ENCODE measurements at regions not wholly inside any gene's neighbourhood (a gene's known extent, or its start where the extent isn't known, plus 50 kb on each side); places are given as distances from the start of the nearest gene placed in this dataset.

- TF ChIP-seq, protein P1, sequence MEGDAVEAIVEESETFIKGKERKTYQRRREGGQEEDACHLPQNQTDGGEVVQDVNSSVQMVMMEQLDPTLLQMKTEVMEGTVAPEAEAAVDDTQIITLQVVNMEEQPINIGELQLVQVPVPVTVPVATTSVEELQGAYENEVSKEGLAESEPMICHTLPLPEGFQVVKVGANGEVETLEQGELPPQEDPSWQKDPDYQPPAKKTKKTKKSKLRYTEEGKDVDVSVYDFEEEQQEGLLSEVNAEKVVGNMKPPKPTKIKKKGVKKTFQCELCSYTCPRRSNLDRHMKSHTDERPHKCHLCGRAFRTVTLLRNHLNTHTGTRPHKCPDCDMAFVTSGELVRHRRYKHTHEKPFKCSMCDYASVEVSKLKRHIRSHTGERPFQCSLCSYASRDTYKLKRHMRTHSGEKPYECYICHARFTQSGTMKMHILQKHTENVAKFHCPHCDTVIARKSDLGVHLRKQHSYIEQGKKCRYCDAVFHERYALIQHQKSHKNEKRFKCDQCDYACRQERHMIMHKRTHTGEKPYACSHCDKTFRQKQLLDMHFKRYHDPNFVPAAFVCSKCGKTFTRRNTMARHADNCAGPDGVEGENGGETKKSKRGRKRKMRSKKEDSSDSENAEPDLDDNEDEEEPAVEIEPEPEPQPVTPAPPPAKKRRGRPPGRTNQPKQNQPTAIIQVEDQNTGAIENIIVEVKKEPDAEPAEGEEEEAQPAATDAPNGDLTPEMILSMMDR (conservative IDR thresholded peaks at IDR 0.05 in 1 of 2, IDR thresholded peaks at IDR 0.05 in 1 of 2; ENCODE audit: low read depth in 1 of 2, low read length in 2 of 2), result no peak
- TF ChIP-seq EZH2 (IDR thresholded peaks at IDR 0.05; ENCODE audit: low read length, missing control alignments), result no peak
Observed at GRCh38 chr10:26622891-26623290, 74.6 kb upstream of the PDSS1 start.

All from fibroblast of lung (primary cell).